ENCODE measurements at regions not wholly inside any gene's neighbourhood (a gene's known extent, or its start where the extent isn't known, plus 50 kb on each side); places are given as distances from the start of the nearest gene placed in this dataset.

- TF ChIP-seq POLR2AphosphoS5 (IDR thresholded peaks at IDR 0.05; ENCODE audit: borderline replicate concordance, low read depth, low read length), result no peak
- no peak for TF ChIP-seq EZH2 (IDR thresholded peaks at IDR 0.05)
- no peak for TF ChIP-seq FOXP2 (optimal IDR thresholded peaks at IDR 0.05; ENCODE audit: control extremely low read depth, extremely low read length, insufficient read depth)
Measured at GRCh38 chr18:22563164-22563583, 145.5 kb upstream of the CTAGE1 start.
